Activated B cell treated with CpG ODN at 0.5 μM for 24 hours (primary cell): ENCODE measurements at regions not wholly inside any gene's neighbourhood (a gene's known extent, or its start where the extent isn't known, plus 50 kb on each side); places are given as distances from the start of the nearest gene placed in this dataset.

ENCODE experiments used
- ATAC-seq: fragments of 200-7000 bp; cut with Tn5 transposase; one replicate; pipeline ENCODE4 v1.10.0; 2021; ENCODE audit warnings: low read depth, mild to moderate bottlenecking, moderate library complexity
- CTCF ChIA-PET: fragments of 350-600 bp; sonication (Branson Sonifier 250); formaldehyde crosslinking; loops from one replicate; lab custom pipeline; 2021; ENCODE audit warnings: antibody characterized with exemption; lab: Charles Lee
- POLR2A ChIA-PET: fragments of 350-600 bp; sonication (Branson Sonifier 250); formaldehyde crosslinking; loops from one replicate; lab custom pipeline; 2021; ENCODE audit warnings: antibody characterized with exemption; lab: Charles Lee
- DNase-seq: peaks from one replicate; pipeline ENCODE4 v3.0.0; 2022
- H3K27ac Mint-ChIP-seq: one replicate; pipeline ENCODE4 v1.8.0; 2020; ENCODE audit warnings: mixed read lengths
- H3K27me3 Mint-ChIP-seq: one replicate; pipeline ENCODE4 v1.8.0; 2021; ENCODE audit warnings: mixed read lengths
- H3K36me3 Mint-ChIP-seq: one replicate; pipeline ENCODE4 v1.8.0; 2021; ENCODE audit warnings: low read depth, mixed read lengths
- H3K4me1 Mint-ChIP-seq: one replicate; pipeline ENCODE4 v1.8.0; 2021; ENCODE audit warnings: mixed read lengths
- H3K4me3 Mint-ChIP-seq: one replicate; pipeline ENCODE4 v1.8.0; 2020; ENCODE audit warnings: mild to moderate bottlenecking, mixed read lengths
- H3K9me3 Mint-ChIP-seq: one replicate; pipeline ENCODE4 v1.8.0; 2020; ENCODE audit warnings: mixed read lengths
- intact Hi-C: fragments of 100-400 bp; cut with micrococcal nuclease; formaldehyde crosslinking; loops from one replicate; pipeline ENCODE4 v1.15.1; 2024
- TF ChIP-seq, protein P1 (sequence below): fragments of 200-600 bp; IDR thresholded peaks from one replicate; pipeline ENCODE4 v1.8.0; 2022; ENCODE audit warnings: antibody characterized with exemption, mild to moderate bottlenecking

DNA sequence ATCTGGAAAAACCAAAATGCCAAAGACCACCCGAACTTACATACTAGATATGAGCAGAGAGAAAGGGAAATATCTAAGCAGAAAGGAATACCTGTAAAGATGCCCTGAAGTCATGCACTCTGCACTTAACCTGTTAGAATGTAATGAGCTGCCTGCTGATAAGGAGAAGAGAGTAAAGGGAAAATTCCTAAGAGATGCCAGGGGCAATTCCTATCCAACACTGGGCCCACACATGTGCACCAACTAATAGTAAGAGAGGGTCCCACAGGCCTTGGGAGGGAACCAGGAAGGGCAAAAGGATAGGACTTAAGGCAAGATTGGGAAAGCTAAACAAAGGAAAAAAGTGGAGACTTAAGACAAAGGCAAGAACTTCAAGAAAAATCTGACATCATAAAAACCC, 189.5 kb downstream of the NSUN3 start:
- no peaks in the 10 kb centered on the region for H3K4me1 Mint-ChIP-seq
- H3K9me3 Mint-ChIP-seq = no peaks in the 10 kb centered on the region
- intact Hi-C loops = no loop called here
- ChIA-PET CTCF (no interaction called here), POLR2A (no interaction called here)
- peaks cover 2% of the 10 kb centered on the region for H3K27me3 Mint-ChIP-seq
- ATAC-seq = no peak
- TF ChIP-seq, protein P1, sequence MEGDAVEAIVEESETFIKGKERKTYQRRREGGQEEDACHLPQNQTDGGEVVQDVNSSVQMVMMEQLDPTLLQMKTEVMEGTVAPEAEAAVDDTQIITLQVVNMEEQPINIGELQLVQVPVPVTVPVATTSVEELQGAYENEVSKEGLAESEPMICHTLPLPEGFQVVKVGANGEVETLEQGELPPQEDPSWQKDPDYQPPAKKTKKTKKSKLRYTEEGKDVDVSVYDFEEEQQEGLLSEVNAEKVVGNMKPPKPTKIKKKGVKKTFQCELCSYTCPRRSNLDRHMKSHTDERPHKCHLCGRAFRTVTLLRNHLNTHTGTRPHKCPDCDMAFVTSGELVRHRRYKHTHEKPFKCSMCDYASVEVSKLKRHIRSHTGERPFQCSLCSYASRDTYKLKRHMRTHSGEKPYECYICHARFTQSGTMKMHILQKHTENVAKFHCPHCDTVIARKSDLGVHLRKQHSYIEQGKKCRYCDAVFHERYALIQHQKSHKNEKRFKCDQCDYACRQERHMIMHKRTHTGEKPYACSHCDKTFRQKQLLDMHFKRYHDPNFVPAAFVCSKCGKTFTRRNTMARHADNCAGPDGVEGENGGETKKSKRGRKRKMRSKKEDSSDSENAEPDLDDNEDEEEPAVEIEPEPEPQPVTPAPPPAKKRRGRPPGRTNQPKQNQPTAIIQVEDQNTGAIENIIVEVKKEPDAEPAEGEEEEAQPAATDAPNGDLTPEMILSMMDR = no peak
- DNase-seq = no peak
- H3K36me3 Mint-ChIP-seq = no peaks in the 10 kb centered on the region
- H3K27ac Mint-ChIP-seq = no peak overlapping the region
- no peak overlapping the region for H3K4me3 Mint-ChIP-seq

DNA sequence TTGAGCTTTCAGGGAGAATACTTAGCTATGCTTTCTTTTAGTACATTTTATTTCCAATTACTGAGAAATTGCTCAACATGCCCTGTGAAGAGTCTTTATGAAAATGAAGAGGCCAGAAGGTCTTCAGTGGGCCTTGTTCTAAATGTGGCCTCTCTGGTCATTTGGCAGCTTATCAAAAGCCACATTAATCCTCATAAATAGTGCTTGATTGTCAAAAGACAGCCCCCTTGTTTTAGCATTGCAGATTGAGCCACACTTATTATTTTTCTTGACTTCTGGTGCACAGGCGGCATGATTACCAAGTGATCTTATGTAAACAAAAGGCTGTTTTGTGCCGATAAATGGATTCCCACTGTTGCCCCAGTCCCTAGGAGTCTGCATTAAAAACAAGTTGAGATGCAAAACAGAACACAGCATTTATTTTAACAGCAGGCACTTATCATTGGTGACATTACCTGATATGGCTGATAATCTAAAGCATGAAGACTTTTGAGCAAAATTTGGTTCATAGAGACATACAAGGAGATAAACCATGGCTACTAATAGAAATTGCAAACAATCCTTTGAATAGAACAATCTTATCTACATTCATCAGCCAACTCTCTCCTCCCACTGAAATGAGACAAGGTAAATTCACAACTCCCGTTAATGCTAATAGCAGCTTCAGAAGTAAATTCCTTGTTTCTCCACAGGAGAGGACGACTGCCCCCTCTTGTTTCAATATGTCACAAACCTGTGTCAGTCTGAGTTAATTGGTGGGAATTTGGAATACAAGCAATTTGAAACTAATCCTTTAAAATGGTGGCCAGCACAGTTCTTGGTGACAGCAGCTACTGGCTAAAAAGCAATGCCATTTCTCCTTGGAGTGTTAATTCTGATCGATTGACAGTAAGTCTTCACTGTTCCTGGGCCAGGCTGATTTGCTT, 194.3 kb downstream of the NSUN3 start:
- POLR2A ChIA-PET = no interaction called here
- CTCF ChIA-PET = no interaction called here
- Mint-ChIP-seq H3K4me3 (no peak overlapping the region), H3K27me3 (no peaks in the 10 kb centered on the region), H3K36me3 (no peaks in the 10 kb centered on the region), H3K9me3 (no peaks in the 10 kb centered on the region), H3K4me1 (no peaks in the 10 kb centered on the region), H3K27ac (no peak overlapping the region)
- intact Hi-C loops = no loop called here
- TF ChIP-seq, protein P1 = no peak
- DNase-seq (no peak), ATAC-seq (no peak)

DNA sequence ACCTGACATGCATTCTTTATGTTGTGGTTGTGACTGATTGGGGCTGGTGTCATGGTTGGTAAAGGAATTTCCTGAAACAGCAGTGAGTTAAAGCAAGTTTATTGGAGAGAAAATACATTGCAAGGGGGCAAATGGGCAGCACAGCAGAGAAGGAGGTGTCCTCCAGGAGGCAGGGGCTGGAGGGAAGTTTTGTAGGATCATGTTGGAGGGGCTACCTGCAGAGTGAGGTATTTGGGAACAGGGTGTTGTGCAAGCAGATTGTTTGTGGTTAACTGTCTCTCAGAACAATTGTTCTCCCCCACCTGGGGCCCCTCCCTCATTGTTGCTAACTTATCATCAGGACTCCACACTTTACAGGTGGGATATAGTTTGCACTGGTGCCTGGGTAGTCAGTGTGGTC, 196.0 kb downstream of the NSUN3 start:
- Mint-ChIP-seq H3K36me3 (no peaks in the 10 kb centered on the region), H3K27me3 (no peaks in the 10 kb centered on the region), H3K27ac (no peak overlapping the region), H3K4me3 (no peak overlapping the region), H3K9me3 (no peaks in the 10 kb centered on the region), H3K4me1 (no peaks in the 10 kb centered on the region)
- ChIA-PET CTCF (no interaction called here), POLR2A (no interaction called here)
- intact Hi-C loops = no loop called here
- TF ChIP-seq, protein P1 = no peak
- ATAC-seq (no peak), DNase-seq (no peak)

DNA sequence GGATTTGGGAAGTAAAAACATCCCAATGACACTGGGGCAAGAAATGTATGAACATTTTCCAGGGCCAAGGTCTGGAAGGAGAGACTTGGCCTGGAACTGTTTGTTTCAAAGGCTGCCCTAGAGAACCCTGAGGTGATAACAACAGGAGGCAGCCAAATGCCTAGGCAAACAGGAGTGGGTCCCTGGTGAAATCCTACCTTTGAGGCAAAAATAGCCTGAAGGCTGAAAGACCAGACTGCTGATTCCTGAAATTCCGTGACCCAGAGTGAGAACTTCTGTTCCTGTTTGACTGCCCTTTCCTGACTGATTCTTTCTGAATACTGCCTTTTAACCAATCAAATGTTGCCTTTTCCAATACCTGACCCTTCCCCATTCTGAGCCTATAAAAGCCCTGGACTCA, 196.4 kb downstream of the NSUN3 start:
- Mint-ChIP-seq H3K4me1 (no peaks in the 10 kb centered on the region), H3K9me3 (no peaks in the 10 kb centered on the region), H3K27me3 (no peaks in the 10 kb centered on the region), H3K27ac (no peak overlapping the region), H3K36me3 (no peaks in the 10 kb centered on the region), H3K4me3 (no peak overlapping the region)
- no peak for DNase-seq
- ChIA-PET CTCF (no interaction called here), POLR2A (no interaction called here)
- TF ChIP-seq, protein P1 = no peak
- intact Hi-C loops = no loop called here
- ATAC-seq = no peak

DNA sequence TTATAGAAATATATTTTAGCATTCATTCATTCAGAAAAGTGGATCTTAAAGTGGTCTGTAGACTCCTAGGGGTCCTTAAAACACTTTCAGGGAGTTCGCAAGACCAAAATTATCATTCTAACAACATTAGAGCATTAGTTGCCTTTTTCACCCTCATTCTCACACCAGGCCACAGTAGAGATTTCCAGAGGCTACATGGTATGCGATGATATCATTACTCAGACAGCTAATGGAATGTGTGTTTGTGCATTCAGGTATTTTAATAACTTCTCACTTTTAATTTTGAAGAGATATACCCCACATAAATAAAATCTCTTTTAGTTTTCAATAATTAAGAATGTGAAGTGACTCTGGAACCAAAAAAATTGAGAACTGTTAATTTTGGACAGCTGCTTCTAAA, 206.9 kb downstream of the NSUN3 start:
- CTCF ChIA-PET = no interaction called here
- Mint-ChIP-seq H3K4me1 (no peaks in the 10 kb centered on the region), H3K4me3 (no peak overlapping the region), H3K27ac (no peak overlapping the region), H3K9me3 (peaks cover 2% of the 10 kb centered on the region), H3K27me3 (no peaks in the 10 kb centered on the region), H3K36me3 (no peaks in the 10 kb centered on the region)
- POLR2A ChIA-PET = no interaction called here
- intact Hi-C loops = no loop called here
- TF ChIP-seq, protein P1 = no peak
- DNase-seq = no peak
- no peak for ATAC-seq
